PFSK-1 (cell line): ENCODE measurements at regions not wholly inside any gene's neighbourhood (a gene's known extent, or its start where the extent isn't known, plus 50 kb on each side); places are given as distances from the start of the nearest gene placed in this dataset.

ENCODE experiments used
- FOXP2 ChIP-seq: optimal IDR thresholded peaks from 2 replicates; pipeline ENCODE3; 2011; ENCODE audit warnings: borderline replicate concordance, control low read depth, inconsistent platforms; ENCODE audit not compliant: insufficient read depth; ENCODE audit errors: extremely low read length, extremely low read depth
- POLR2AphosphoS5 ChIP-seq: IDR thresholded peaks from 2 replicates; pipeline ENCODE4 v1.6.1; 2012; ENCODE audit warnings: low read depth, mild to moderate bottlenecking, control low read depth, low read length, moderate library complexity
- REST ChIP-seq, 2 experiments: IDR thresholded peaks; 2 replicates each; pipeline versions ENCODE4 v1.6.1 to v1.8.0; 2011 to 2012; ENCODE audit warnings: low read depth in 2 of 2, low read length in 2 of 2, control low read depth in 1 of 2, inconsistent platforms in 1 of 2, mild to moderate bottlenecking in 1 of 2, moderate library complexity in 1 of 2; ENCODE audit not compliant: insufficient read depth in 1 of 2
- SIN3A ChIP-seq: IDR thresholded peaks from 2 replicates; pipeline ENCODE4 v1.6.1; 2012; ENCODE audit warnings: mild to moderate bottlenecking, low read length, moderate library complexity, borderline replicate concordance; ENCODE audit not compliant: insufficient read depth
- TAF1 ChIP-seq: IDR thresholded peaks from 2 replicates; pipeline ENCODE4 v1.6.1; 2012; ENCODE audit warnings: low read length, control low read depth, borderline replicate concordance; ENCODE audit not compliant: insufficient read depth

- TF ChIP-seq POLR2AphosphoS5 (no peak), REST (IDR thresholded peaks at IDR 0.05; ENCODE audit: insufficient read depth in 1 of 2, low read depth in 2 of 2, low read length in 2 of 2) (no peak), SIN3A (no peak)
Observed at GRCh38 chr11:38356255-38356654, 1758.2 kb upstream of the RAG2 start.

- TF ChIP-seq SIN3A: no peak
- TF ChIP-seq REST (IDR thresholded peaks at IDR 0.05; ENCODE audit: insufficient read depth in 1 of 2, low read depth in 2 of 2, low read length in 2 of 2): no peak
- no peak for TF ChIP-seq FOXP2
- TF ChIP-seq TAF1: no peak
- TF ChIP-seq POLR2AphosphoS5: no peak
Observed at GRCh38 chr11:38345286-38345685, 1747.2 kb upstream of the RAG2 start.

GRCh38 chr11:38339835-38340440 lies 1741.9 kb upstream of the RAG2 start:
- no peak for TF ChIP-seq REST (IDR thresholded peaks at IDR 0.05; ENCODE audit: insufficient read depth in 1 of 2, low read depth in 2 of 2, low read length in 2 of 2)
- TF ChIP-seq POLR2AphosphoS5: no peak
- no peak for TF ChIP-seq SIN3A
- TF ChIP-seq TAF1: no peak

GRCh38 chr11:38332046-38332445 lies 1734.0 kb upstream of the RAG2 start:
- TF ChIP-seq SIN3A (no peak), REST (IDR thresholded peaks at IDR 0.05; ENCODE audit: insufficient read depth in 1 of 2, low read depth in 2 of 2, low read length in 2 of 2) (no peak), POLR2AphosphoS5 (no peak), FOXP2 (no peak), TAF1 (no peak)

GRCh38 chr11:38330578-38330977 lies 1732.5 kb upstream of the RAG2 start:
- TF ChIP-seq REST (IDR thresholded peaks at IDR 0.05; ENCODE audit: insufficient read depth in 1 of 2, low read depth in 2 of 2, low read length in 2 of 2) (no peak), FOXP2 (no peak), SIN3A (no peak), TAF1 (no peak), POLR2AphosphoS5 (no peak)
